Panc1 (cell line): ENCODE measurements at regions not wholly inside any gene's neighbourhood (a gene's known extent, or its start where the extent isn't known, plus 50 kb on each side); places are given as distances from the start of the nearest gene placed in this dataset.

Source experiments
- ATAC-seq: fragments of 200-7000 bp; cut with Tn5 transposase; 2 replicates; pipeline ENCODE4 v1.9.1; 2020; ENCODE audit warnings: mild to moderate bottlenecking, moderate library complexity
- BruUV-seq: library from RNA; stranded (reverse); fragments of 400-500 nt; replicated peaks from 2 replicates; lab custom pipeline; 2021; lab: Mats Ljungman, UMichigan
- CTCF ChIA-PET: fragments of 300-600 bp; sonication (Branson Sonifier 250); formaldehyde crosslinking; loops from one replicate; lab custom pipeline; 2022; ENCODE audit warnings: antibody characterized with exemption; lab: Charles Lee
- POLR2A ChIA-PET: fragments of 300-600 bp; sonication (Branson Sonifier 250); formaldehyde crosslinking; loops from one replicate; lab custom pipeline; 2022; ENCODE audit warnings: antibody characterized with exemption; lab: Charles Lee
- DNase-seq: peaks from one replicate; pipeline ENCODE4 v3.0.0-alpha.2; 2010; ENCODE audit warnings: low read depth, low spot score
- H3K27ac ChIP-seq: 2 replicates; pipeline ENCODE4 v1.5.1; 2011; ENCODE audit warnings: mild to moderate bottlenecking, low read length, inconsistent platforms
- H3K27me3 ChIP-seq: fragments of 200-500 bp; sonication (Bioruptor generic); 2 replicates; pipeline ENCODE4 v1.6.0; 2014; ENCODE audit warnings: low read length, inconsistent platforms; ENCODE audit not compliant: control insufficient read depth, insufficient read depth
- H3K36me3 ChIP-seq: fragments of 200-500 bp; sonication (Bioruptor generic); 2 replicates; pipeline ENCODE4 v1.5.1; 2014; ENCODE audit warnings: inconsistent platforms, mild to moderate bottlenecking, low read length, moderate library complexity; ENCODE audit not compliant: control insufficient read depth, insufficient read depth
- H3K4me1 ChIP-seq: 2 replicates; pipeline ENCODE4 v1.5.1; 2011; ENCODE audit warnings: inconsistent platforms, mild to moderate bottlenecking, low read length, moderate library complexity; ENCODE audit not compliant: control insufficient read depth, insufficient read depth
- H3K4me3 ChIP-seq, 2 experiments: 2 replicates each; pipeline ENCODE4 v1.5.1; 2011 to 2012; ENCODE audit warnings: low read depth in 2 of 2, low read length in 2 of 2, mild to moderate bottlenecking in 2 of 2, inconsistent platforms in 1 of 2, moderate library complexity in 1 of 2
- H3K9me3 ChIP-seq: fragments of 200-500 bp; sonication (Bioruptor generic); 2 replicates; pipeline ENCODE4 v1.5.1; 2014; ENCODE audit warnings: low read depth, mild to moderate bottlenecking, inconsistent platforms, low read length, moderate library complexity; ENCODE audit not compliant: control insufficient read depth, insufficient read depth
- POLR2AphosphoS5 ChIP-seq: IDR thresholded peaks from 2 replicates; pipeline ENCODE4 v1.6.1; 2012; ENCODE audit warnings: mild to moderate bottlenecking, low read depth, low read length, moderate library complexity
- SIN3A ChIP-seq: IDR thresholded peaks from 2 replicates; pipeline ENCODE4 v1.6.1; 2012; ENCODE audit warnings: low read depth, mild to moderate bottlenecking, low read length, moderate library complexity, borderline replicate concordance; ENCODE audit not compliant: insufficient read depth
- TCF7L2 ChIP-seq: IDR thresholded peaks from 2 replicates; pipeline ENCODE4 v1.6.1; 2011; ENCODE audit warnings: mild to moderate bottlenecking, low read depth, low read length, inconsistent platforms
- in situ Hi-C: cut with HindIII; loops from 2 replicates; pipeline ENCODE4 v1.10.0; 2016; ENCODE audit warnings: low sequenced_read_pairs, low pct_unique_long_range_greater_than_20kb
- intact Hi-C: fragments of 100-400 bp; cut with micrococcal nuclease; formaldehyde crosslinking; loops from one replicate; pipeline ENCODE4 v1.10.0; 2022; ENCODE audit not compliant: unreplicated experiment
- TF ChIP-seq, protein P1 (sequence below): fragments of 450-650 bp; IDR thresholded peaks from 2 replicates; pipeline ENCODE4 v1.5.1; 2017; ENCODE audit warnings: mild to moderate bottlenecking
- TF ChIP-seq, protein P2 (sequence below), 2 experiments: IDR thresholded peaks; 2 replicates each; pipeline ENCODE4 v1.6.1; 2011 to 2012; ENCODE audit warnings: low read depth in 2 of 2, control low read depth in 1 of 2, low read length in 1 of 2, mild to moderate bottlenecking in 1 of 2, moderate library complexity in 1 of 2; ENCODE audit not compliant: insufficient read depth in 1 of 2

DNA sequence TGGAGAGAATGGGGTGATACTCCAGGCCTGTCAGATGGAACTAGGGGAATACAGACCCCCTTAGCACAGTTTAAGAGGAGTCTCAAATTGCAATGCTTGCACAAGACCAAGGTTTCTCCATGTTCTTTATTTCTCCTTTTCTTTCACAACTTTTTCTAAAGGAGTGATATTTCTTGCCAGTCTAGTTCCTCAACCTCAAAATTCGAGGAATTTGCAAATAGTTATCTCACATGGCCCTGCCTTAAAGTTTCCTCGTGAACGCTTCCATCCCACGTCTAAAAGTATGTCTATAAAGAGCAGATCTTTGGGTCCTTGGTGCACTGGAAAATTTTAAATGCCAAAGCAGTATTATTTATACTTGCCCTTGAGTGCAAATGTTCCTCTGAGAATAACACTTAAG, 373.8 kb upstream of the KLF4 start:
- DNase-seq = no peak
- H3K27me3 ChIP-seq = no peaks in the 10 kb centered on the region
- no peak overlapping the region for H3K27ac ChIP-seq
- H3K36me3 ChIP-seq = no peaks in the 10 kb centered on the region
- CTCF ChIA-PET = no interaction called here
- no peaks in the 10 kb centered on the region for H3K9me3 ChIP-seq
- in situ Hi-C loops (no loop called here), intact Hi-C loops (no loop called here)
- no peak for ATAC-seq
- TF ChIP-seq POLR2AphosphoS5 = no peak
- TF ChIP-seq, protein P1, sequence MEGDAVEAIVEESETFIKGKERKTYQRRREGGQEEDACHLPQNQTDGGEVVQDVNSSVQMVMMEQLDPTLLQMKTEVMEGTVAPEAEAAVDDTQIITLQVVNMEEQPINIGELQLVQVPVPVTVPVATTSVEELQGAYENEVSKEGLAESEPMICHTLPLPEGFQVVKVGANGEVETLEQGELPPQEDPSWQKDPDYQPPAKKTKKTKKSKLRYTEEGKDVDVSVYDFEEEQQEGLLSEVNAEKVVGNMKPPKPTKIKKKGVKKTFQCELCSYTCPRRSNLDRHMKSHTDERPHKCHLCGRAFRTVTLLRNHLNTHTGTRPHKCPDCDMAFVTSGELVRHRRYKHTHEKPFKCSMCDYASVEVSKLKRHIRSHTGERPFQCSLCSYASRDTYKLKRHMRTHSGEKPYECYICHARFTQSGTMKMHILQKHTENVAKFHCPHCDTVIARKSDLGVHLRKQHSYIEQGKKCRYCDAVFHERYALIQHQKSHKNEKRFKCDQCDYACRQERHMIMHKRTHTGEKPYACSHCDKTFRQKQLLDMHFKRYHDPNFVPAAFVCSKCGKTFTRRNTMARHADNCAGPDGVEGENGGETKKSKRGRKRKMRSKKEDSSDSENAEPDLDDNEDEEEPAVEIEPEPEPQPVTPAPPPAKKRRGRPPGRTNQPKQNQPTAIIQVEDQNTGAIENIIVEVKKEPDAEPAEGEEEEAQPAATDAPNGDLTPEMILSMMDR = no peak
- no peak for TF ChIP-seq TCF7L2
- TF ChIP-seq SIN3A = no peak
- TF ChIP-seq, protein P2, sequence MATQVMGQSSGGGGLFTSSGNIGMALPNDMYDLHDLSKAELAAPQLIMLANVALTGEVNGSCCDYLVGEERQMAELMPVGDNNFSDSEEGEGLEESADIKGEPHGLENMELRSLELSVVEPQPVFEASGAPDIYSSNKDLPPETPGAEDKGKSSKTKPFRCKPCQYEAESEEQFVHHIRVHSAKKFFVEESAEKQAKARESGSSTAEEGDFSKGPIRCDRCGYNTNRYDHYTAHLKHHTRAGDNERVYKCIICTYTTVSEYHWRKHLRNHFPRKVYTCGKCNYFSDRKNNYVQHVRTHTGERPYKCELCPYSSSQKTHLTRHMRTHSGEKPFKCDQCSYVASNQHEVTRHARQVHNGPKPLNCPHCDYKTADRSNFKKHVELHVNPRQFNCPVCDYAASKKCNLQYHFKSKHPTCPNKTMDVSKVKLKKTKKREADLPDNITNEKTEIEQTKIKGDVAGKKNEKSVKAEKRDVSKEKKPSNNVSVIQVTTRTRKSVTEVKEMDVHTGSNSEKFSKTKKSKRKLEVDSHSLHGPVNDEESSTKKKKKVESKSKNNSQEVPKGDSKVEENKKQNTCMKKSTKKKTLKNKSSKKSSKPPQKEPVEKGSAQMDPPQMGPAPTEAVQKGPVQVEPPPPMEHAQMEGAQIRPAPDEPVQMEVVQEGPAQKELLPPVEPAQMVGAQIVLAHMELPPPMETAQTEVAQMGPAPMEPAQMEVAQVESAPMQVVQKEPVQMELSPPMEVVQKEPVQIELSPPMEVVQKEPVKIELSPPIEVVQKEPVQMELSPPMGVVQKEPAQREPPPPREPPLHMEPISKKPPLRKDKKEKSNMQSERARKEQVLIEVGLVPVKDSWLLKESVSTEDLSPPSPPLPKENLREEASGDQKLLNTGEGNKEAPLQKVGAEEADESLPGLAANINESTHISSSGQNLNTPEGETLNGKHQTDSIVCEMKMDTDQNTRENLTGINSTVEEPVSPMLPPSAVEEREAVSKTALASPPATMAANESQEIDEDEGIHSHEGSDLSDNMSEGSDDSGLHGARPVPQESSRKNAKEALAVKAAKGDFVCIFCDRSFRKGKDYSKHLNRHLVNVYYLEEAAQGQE (IDR thresholded peaks at IDR 0.05; ENCODE audit: insufficient read depth in 1 of 2, low read depth in 2 of 2, low read length in 1 of 2) = no peak
- BruUV-seq = no TSS peak
- POLR2A ChIA-PET = no interaction called here
- no peaks in the 10 kb centered on the region for H3K4me1 ChIP-seq
- H3K4me3 ChIP-seq = no peak overlapping the region

DNA sequence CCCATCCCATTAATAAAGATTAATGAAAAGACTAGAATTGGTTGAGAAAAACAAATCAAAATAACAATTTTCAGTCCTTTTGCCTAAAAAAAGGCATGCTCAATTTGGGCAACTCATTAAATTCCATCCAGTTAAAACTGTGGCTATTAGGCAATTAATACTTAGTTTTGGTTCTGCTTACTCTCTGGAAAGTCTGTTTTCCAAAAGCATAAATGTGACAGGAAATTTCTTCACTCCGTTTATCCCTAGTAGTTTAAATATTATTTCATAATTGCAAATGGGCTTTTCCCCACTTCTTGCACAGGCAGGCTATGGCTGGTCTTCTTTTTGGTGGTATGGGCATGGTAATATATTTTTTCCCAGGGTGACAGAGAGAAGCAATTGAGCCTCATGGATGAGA, 373.3 kb upstream of the KLF4 start:
- ATAC-seq = no peak
- H3K27me3 ChIP-seq = no peaks in the 10 kb centered on the region
- H3K36me3 ChIP-seq = no peaks in the 10 kb centered on the region
- no peak overlapping the region for H3K27ac ChIP-seq
- DNase-seq = no peak
- intact Hi-C loops = no loop called here
- H3K4me1 ChIP-seq = no peaks in the 10 kb centered on the region
- no peak overlapping the region for H3K4me3 ChIP-seq
- in situ Hi-C loops = no loop called here
- POLR2A ChIA-PET = no interaction called here
- H3K9me3 ChIP-seq = no peaks in the 10 kb centered on the region
- TF ChIP-seq, protein P2 (IDR thresholded peaks at IDR 0.05; ENCODE audit: insufficient read depth in 1 of 2, low read depth in 2 of 2, low read length in 1 of 2) = no peak
- no peak for TF ChIP-seq SIN3A
- TF ChIP-seq POLR2AphosphoS5 = no peak
- TF ChIP-seq TCF7L2 = no peak
- TF ChIP-seq, protein P1 = no peak
- BruUV-seq = no TSS peak
- CTCF ChIA-PET = no interaction called here
